SK-N-SH (cell line): ENCODE measurements at regions not wholly inside any gene's neighbourhood (a gene's known extent, or its start where the extent isn't known, plus 50 kb on each side); places are given as distances from the start of the nearest gene placed in this dataset.
A peak's percentile ranks its signal among the peaks of the same experiment; 100 is the strongest.

Source experiments
- CTCF ChIA-PET: fragments of 300-600, 350-600 bp; formaldehyde crosslinking; extraction: SDS; loops from one replicate; lab custom pipeline; 2021; lab: Yijun Ruan, JAX
- POLR2A ChIA-PET: fragments of 350-600 bp; sonication (Branson Sonifier 250); formaldehyde crosslinking; extraction: SDS; loops from one replicate; lab custom pipeline; 2020; ENCODE audit warnings: antibody characterized with exemption, inconsistent platforms; lab: Yijun Ruan, JAX
- DNase-seq: peaks from one replicate; pipeline ENCODE4 v3.0.0; 2012
- H2AFZ ChIP-seq: fragments of 200-600 bp; sonication (generic); 2 replicates; pipeline ENCODE4 v1.8.1; 2016; ENCODE audit warnings: antibody characterized with exemption, mild to moderate bottlenecking, low read depth
- H3F3A ChIP-seq: fragments of 200-600 bp; sonication (generic); replicated peaks from 2 replicates; pipeline ENCODE3; 2016; ENCODE audit warnings: antibody characterized with exemption, mild to moderate bottlenecking; ENCODE audit not compliant: insufficient read depth
- H3K27ac ChIP-seq, 2 experiments: fragments of 200-500 bp in 1 of 2; fragments of 200-600 bp in 1 of 2; sonication (Bioruptor generic) in 1 of 2; sonication (generic), shearing (Covaris generic) in 1 of 2; 2 replicates each; pipeline versions ENCODE4 v1.5.1 to v1.6.1; 2014 to 2016; ENCODE audit warnings: low read depth in 2 of 2, inconsistent platforms in 1 of 2, low read length in 1 of 2, mild to moderate bottlenecking in 1 of 2, mixed read lengths in 1 of 2
- H3K27me3 ChIP-seq: fragments of 200-600 bp; sonication (generic), shearing (Covaris generic); 2 replicates; pipeline ENCODE4 v1.6.1; 2016; ENCODE audit warnings: mixed run types; ENCODE audit not compliant: insufficient read depth
- H3K36me3 ChIP-seq, 2 experiments: fragments of 200-500 bp in 1 of 2; fragments of 200-600 bp in 1 of 2; sonication (Bioruptor generic) in 1 of 2; sonication (generic) in 1 of 2; replicated peaks in 1 of 2; 2 replicates each; pipeline versions ENCODE3 to v1.5.1; 2014 to 2016; ENCODE audit warnings: low read length in 1 of 2, mild to moderate bottlenecking in 1 of 2; ENCODE audit not compliant: insufficient read depth in 2 of 2, control insufficient read depth in 1 of 2
- H3K4me1 ChIP-seq, 2 experiments: fragments of 200-500 bp in 1 of 2; fragments of 200-600 bp in 1 of 2; sonication (Bioruptor generic) in 1 of 2; sonication (generic), shearing (Covaris generic) in 1 of 2; 2 replicates each; pipeline versions ENCODE4 v1.5.1 to v1.6.1; 2014 to 2016; ENCODE audit warnings: low read depth in 1 of 2, low read length in 1 of 2, mixed run types in 1 of 2; ENCODE audit not compliant: insufficient read depth in 2 of 2, control insufficient read depth in 1 of 2
- H3K4me2 ChIP-seq: fragments of 200-600 bp; sonication (generic), shearing (Covaris generic); 2 replicates; pipeline ENCODE4 v1.6.1; 2017; ENCODE audit warnings: mixed run types
- H3K4me3 ChIP-seq, 2 experiments: fragments of 200-500 bp in 1 of 2; fragments of 200-600 bp in 1 of 2; sonication (Bioruptor generic) in 1 of 2; sonication (generic), shearing (Covaris generic) in 1 of 2; 2 replicates each; pipeline versions ENCODE4 v1.5.1 to v1.8.1; 2014 to 2016; ENCODE audit warnings: low read depth in 2 of 2, inconsistent platforms in 1 of 2, low read length in 1 of 2, mild to moderate bottlenecking in 1 of 2, mixed read lengths in 1 of 2, moderate library complexity in 1 of 2
- H3K79me2 ChIP-seq: fragments of 200-600 bp; sonication (generic); 2 replicates; pipeline ENCODE4 v1.8.1; 2017; ENCODE audit warnings: mild to moderate bottlenecking; ENCODE audit not compliant: insufficient read depth
- H3K9ac ChIP-seq: fragments of 200-600 bp; sonication (generic); 2 replicates; pipeline ENCODE4 v1.6.1; 2017; ENCODE audit warnings: mixed run types
- H3K9me2 ChIP-seq: fragments of 200-600 bp; sonication (generic); 2 replicates; pipeline ENCODE4 v1.6.1; 2017; ENCODE audit warnings: mixed run types
- H3K9me3 ChIP-seq: fragments of 200-600 bp; sonication (generic); 2 replicates; pipeline ENCODE4 v1.6.1; 2017; ENCODE audit warnings: mixed run types, mild to moderate bottlenecking, moderate library complexity
- H4K20me1 ChIP-seq: fragments of 200-600 bp; sonication (generic); 2 replicates; pipeline ENCODE4 v1.6.1; 2017; ENCODE audit warnings: mild to moderate bottlenecking, mixed run types; ENCODE audit not compliant: insufficient read depth
- CHD2 ChIP-seq: fragments of 150-350 bp; IDR thresholded peaks from 2 replicates; pipeline ENCODE4 v1.6.1; 2018; ENCODE audit warnings: low read length; ENCODE audit not compliant: partially characterized antibody
- ELF1 ChIP-seq: IDR thresholded peaks from 2 replicates; pipeline ENCODE4 v1.4.0; 2012
- EP300 ChIP-seq, 2 experiments: IDR thresholded peaks; 2 replicates each; pipeline versions ENCODE4 v1.4.0 to v1.6.1; 2012; ENCODE audit warnings: borderline replicate concordance in 1 of 2, low read depth in 1 of 2, low read length in 1 of 2
- EZH2phosphoT487 ChIP-seq: fragments of 200-600 bp; sonication (generic); IDR thresholded peaks from 2 replicates; pipeline ENCODE4 v1.6.1; 2017; ENCODE audit warnings: low read depth, mixed run types, mild to moderate bottlenecking, antibody characterized with exemption, moderate library complexity, borderline replicate concordance
- FOXJ3 ChIP-seq: sonication (generic); formaldehyde crosslinking; IDR thresholded peaks from 2 replicates; pipeline ENCODE4 v1.5.1; 2020; ENCODE audit warnings: mild to moderate bottlenecking, missing genetic modification reagents
- FOXM1 ChIP-seq: IDR thresholded peaks from 2 replicates; pipeline ENCODE4 v1.4.0; 2012; ENCODE audit warnings: low read depth, mild to moderate bottlenecking
- RAD21 ChIP-seq: IDR thresholded peaks from 2 replicates; pipeline ENCODE4 v1.6.1; 2012; ENCODE audit warnings: mild to moderate bottlenecking, low read length
- RFX5 ChIP-seq: IDR thresholded peaks from 2 replicates; pipeline ENCODE4 v1.6.1; 2012; ENCODE audit warnings: mild to moderate bottlenecking, improper control_type of control experiment, low read length
- RXRA ChIP-seq: IDR thresholded peaks from 2 replicates; pipeline ENCODE4 v1.4.0; 2012; ENCODE audit warnings: low read depth, mild to moderate bottlenecking, borderline replicate concordance
- SIN3A ChIP-seq: IDR thresholded peaks from 2 replicates; pipeline ENCODE4 v1.6.1; 2012; ENCODE audit warnings: low read depth, mild to moderate bottlenecking, low read length, moderate library complexity, borderline replicate concordance
- SMC3 ChIP-seq: IDR thresholded peaks from 2 replicates; pipeline ENCODE4 v1.6.1; 2012; ENCODE audit warnings: low read depth, low read length, improper control_type of control experiment
- TCF12 ChIP-seq: IDR thresholded peaks from 2 replicates; pipeline ENCODE4 v1.4.0; 2012
- WGBS: methylation state at CpG from one replicate; pipeline ENCODE4 v1.1.6; 2017; ENCODE audit warnings: low lambda C conversion rate; 5-methylcytosine and 5-hydroxymethylcytosine counted together
- TF ChIP-seq, protein P1 (sequence below): fragments of 200-600 bp; sonication (generic); IDR thresholded peaks from 2 replicates; pipeline ENCODE4 v1.6.1; 2017; ENCODE audit warnings: antibody characterized with exemption, mild to moderate bottlenecking, moderate library complexity

DNA sequence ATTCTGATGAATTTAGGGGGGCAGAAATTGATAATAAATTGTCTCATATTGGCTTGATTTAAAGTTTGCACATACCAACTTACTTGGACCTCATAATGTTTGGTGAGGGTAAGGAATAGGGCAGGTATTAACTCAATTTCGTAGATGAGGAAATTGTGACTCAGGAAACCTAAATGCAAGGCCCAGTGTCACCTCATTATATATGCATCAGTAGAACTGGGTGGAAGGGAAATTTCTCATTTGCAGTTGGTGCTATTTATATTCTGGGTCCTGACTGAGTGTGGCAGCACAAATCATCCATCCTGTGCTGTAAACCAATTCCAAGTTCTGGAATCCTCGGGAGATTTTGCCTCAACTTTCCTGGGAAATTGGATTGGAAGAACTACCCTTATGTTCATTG is 103.0 kb downstream of the SPATA31D1 start:
- H3F3A ChIP-seq = no peaks in the 10 kb centered on the region
- H3K4me1 ChIP-seq = no peaks in the 10 kb centered on the region
- H3K4me2 ChIP-seq = no peak overlapping the region
- POLR2A ChIA-PET = no interaction called here
- no peaks in the 10 kb centered on the region for H3K9me2 ChIP-seq
- no peak for TF ChIP-seq ELF1
- TF ChIP-seq, protein P1, sequence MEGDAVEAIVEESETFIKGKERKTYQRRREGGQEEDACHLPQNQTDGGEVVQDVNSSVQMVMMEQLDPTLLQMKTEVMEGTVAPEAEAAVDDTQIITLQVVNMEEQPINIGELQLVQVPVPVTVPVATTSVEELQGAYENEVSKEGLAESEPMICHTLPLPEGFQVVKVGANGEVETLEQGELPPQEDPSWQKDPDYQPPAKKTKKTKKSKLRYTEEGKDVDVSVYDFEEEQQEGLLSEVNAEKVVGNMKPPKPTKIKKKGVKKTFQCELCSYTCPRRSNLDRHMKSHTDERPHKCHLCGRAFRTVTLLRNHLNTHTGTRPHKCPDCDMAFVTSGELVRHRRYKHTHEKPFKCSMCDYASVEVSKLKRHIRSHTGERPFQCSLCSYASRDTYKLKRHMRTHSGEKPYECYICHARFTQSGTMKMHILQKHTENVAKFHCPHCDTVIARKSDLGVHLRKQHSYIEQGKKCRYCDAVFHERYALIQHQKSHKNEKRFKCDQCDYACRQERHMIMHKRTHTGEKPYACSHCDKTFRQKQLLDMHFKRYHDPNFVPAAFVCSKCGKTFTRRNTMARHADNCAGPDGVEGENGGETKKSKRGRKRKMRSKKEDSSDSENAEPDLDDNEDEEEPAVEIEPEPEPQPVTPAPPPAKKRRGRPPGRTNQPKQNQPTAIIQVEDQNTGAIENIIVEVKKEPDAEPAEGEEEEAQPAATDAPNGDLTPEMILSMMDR = no peak
- TF ChIP-seq CHD2 = no peak
- no peak for TF ChIP-seq SIN3A
- no peak for TF ChIP-seq EP300 (IDR thresholded peaks at IDR 0.05; ENCODE audit: borderline replicate concordance in 1 of 2, low read depth in 1 of 2, low read length in 1 of 2)
- no peak for TF ChIP-seq EZH2phosphoT487
- TF ChIP-seq FOXM1 = no peak
- TF ChIP-seq SMC3 = no peak
- TF ChIP-seq, all 33 proteins: peak for 0
- no peaks in the 10 kb centered on the region for H3K9me3 ChIP-seq
- no peak overlapping the region for H3K9ac ChIP-seq
- no peaks in the 10 kb centered on the region for H4K20me1 ChIP-seq
- CTCF ChIA-PET = interaction anchor here (1.6 kb wide), 1 partner anchor 11 kb away, joined by 4 read pairs; no protein-coding TSS in a partner anchor
- no peak overlapping the region for H2AFZ ChIP-seq
- 54% methylated on average over 2 of the region's 2 CpGs for WGBS
- H3K27ac ChIP-seq = no peak overlapping the region
- no peaks in the 10 kb centered on the region for H3K79me2 ChIP-seq
- H3K4me3 ChIP-seq = no peak overlapping the region
- no peaks in the 10 kb centered on the region for H3K27me3 ChIP-seq
- no peaks in the 10 kb centered on the region for H3K36me3 ChIP-seq
- DNase-seq = no peak

DNA sequence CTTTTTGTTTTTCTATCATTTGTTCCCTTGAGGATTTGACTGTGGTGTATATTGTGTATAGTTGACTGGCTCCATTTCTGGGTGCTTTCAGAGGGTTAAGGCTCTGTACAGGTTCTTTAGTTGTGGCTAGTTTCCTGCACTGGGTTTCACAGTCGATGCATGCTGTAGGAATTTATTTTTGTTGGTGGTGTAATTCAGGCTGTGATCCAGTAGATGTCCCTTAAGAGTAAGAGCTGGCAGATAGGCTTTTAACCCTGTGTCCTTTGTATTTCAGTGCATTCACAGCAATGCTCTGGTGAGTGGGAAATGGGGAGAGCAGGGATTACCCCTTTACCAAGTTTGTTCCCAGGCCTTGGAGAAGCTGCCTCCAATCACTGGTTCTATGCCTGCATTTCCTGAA is 112.9 kb downstream of the SPATA31D1 start:
- H3K4me3 ChIP-seq = no peak overlapping the region
- peaks cover 8% of the 10 kb centered on the region; the same call in 1 of the 2 replicates for H3K9me3 ChIP-seq
- H3K36me3 ChIP-seq = no peaks in the 10 kb centered on the region
- WGBS = no CpG with 5 or more reads among the region's 1 CpG
- H4K20me1 ChIP-seq = no peaks in the 10 kb centered on the region
- DNase-seq = no peak
- TF ChIP-seq CHD2 (no peak), TCF12 (no peak), RXRA (no peak), RFX5 (no peak), RAD21 (peak; percentile 45), FOXJ3 (CRISPR knock-in tag) (no peak)
- TF ChIP-seq, protein P1 = peak; percentile 29; the same call in 1 of the 2 replicates
- ChIA-PET CTCF (interaction anchor here (1.1 kb wide), 1 partner anchor 27 kb away, joined by 3 read pairs; no protein-coding TSS in a partner anchor), POLR2A (no interaction called here)
- no peaks in the 10 kb centered on the region for H3K9me2 ChIP-seq
- no peaks in the 10 kb centered on the region for H3K79me2 ChIP-seq
- H3F3A ChIP-seq = no peaks in the 10 kb centered on the region
- no peaks in the 10 kb centered on the region; a peak in 1 of 4 replicates for H3K4me1 ChIP-seq
- no peak overlapping the region for H3K27ac ChIP-seq
- H3K9ac ChIP-seq = no peak overlapping the region
- no peaks in the 10 kb centered on the region for H3K27me3 ChIP-seq
- H2AFZ ChIP-seq = no peak overlapping the region
- H3K4me2 ChIP-seq = no peak overlapping the region
